ENCODE measurements at regions not wholly inside any gene's neighbourhood (a gene's known extent, or its start where the extent isn't known, plus 50 kb on each side); places are given as distances from the start of the nearest gene placed in this dataset.

GRCh38 chr18:78681934-78682333 is 297.7 kb upstream of the SALL3 start:
- TF ChIP-seq CTCF (optimal IDR thresholded peaks at IDR 0.05 in 1 of 3, IDR thresholded peaks at IDR 0.05 in 1 of 3, conservative IDR thresholded peaks at IDR 0.05 in 1 of 3; ENCODE audit: extremely low read depth in 1 of 3, insufficient read depth in 2 of 3, low read length in 3 of 3) (no peak), EZH2 (IDR thresholded peaks at IDR 0.05; ENCODE audit: low read length) (no peak)

Measured in keratinocyte (primary cell).